K562 (cell line): ENCODE measurements at regions not wholly inside any gene's neighbourhood (a gene's known extent, or its start where the extent isn't known, plus 50 kb on each side); places are given as distances from the start of the nearest gene placed in this dataset.
A peak's percentile ranks its signal among the peaks of the same experiment; 100 is the strongest.

Source experiments
- ATAC-seq: fragments of 200-7000 bp; cut with Tn5 transposase; 3 replicates; pipeline ENCODE4 v1.9.1; 2020; ENCODE audit warnings: moderate library complexity
- BruUV-seq: library from RNA; stranded (reverse); fragments of 400-500 nt; replicated peaks from 2 replicates; lab custom pipeline; 2021; lab: Mats Ljungman, UMichigan
- CTCF ChIA-PET: fragments of 300-600 bp; formaldehyde crosslinking; extraction: SDS; loops from one replicate; lab custom pipeline; 2021; ENCODE audit warnings: low intra/inter-chr PET ratio; lab: Yijun Ruan, JAX
- POLR2A ChIA-PET: fragments of 300-600, 350-650 bp; sonication (Branson Sonifier 250); formaldehyde crosslinking; extraction: SDS; loops from one replicate; lab custom pipeline; 2021; ENCODE audit warnings: antibody characterized with exemption, inconsistent platforms; lab: Yijun Ruan, JAX
- DNase-seq, 4 experiments: peaks; one replicate each; pipeline versions ENCODE4 v3.0.0 to v3.0.0-alpha.2; 2011 to 2018; ENCODE audit warnings: low spot score in 3 of 4, mixed read lengths in 3 of 4; ENCODE audit errors: extremely low read depth in 1 of 4
- FAIRE-seq: peaks from 2 replicates; lab custom pipeline; 2011; peaks lifted over from hg19 to GRCh38; lab: Jason Lieb, UNC
- H2AFZ ChIP-seq: 2 replicates; pipeline ENCODE4 v1.6.0; 2011; ENCODE audit warnings: low read depth, low read length, control low read depth, inconsistent platforms
- H3K27ac ChIP-seq: fragments of 200-600 bp; 3 replicates; pipeline ENCODE4 v1.8.0; 2011; ENCODE audit warnings: low read depth, mild to moderate bottlenecking, control low read depth, inconsistent platforms, low read length, moderate library complexity, mixed read lengths; ENCODE audit errors: extremely low read depth
- H3K27me3 ChIP-seq, 2 experiments: fragments of 300-600 bp in 1 of 2; 2 replicates in 1 of 2; 3 replicates in 1 of 2; pipeline versions ENCODE4 v1.6.0 to v1.8.0; 2011; ENCODE audit warnings: inconsistent platforms in 2 of 2, low read length in 2 of 2, mild to moderate bottlenecking in 1 of 2, mixed read lengths in 1 of 2, moderate library complexity in 1 of 2; ENCODE audit not compliant: control insufficient read depth in 2 of 2, insufficient read depth in 2 of 2
- H3K36me3 ChIP-seq: fragments of 300-600 bp; 3 replicates; pipeline ENCODE4 v1.8.0; 2011; ENCODE audit warnings: mild to moderate bottlenecking, low read length, inconsistent platforms; ENCODE audit not compliant: control insufficient read depth, insufficient read depth
- H3K4me1 ChIP-seq, 2 experiments: fragments of 200-600 bp in 1 of 2; replicated peaks in 1 of 2; 2 replicates in 1 of 2; 3 replicates in 1 of 2; pipeline versions ENCODE4 v1.5.1 to v1.8.0; 2011; ENCODE audit warnings: inconsistent platforms in 2 of 2, low read length in 2 of 2, mild to moderate bottlenecking in 1 of 2, mixed read lengths in 1 of 2, moderate library complexity in 1 of 2; ENCODE audit not compliant: control insufficient read depth in 2 of 2, insufficient read depth in 2 of 2
- H3K4me2 ChIP-seq: 2 replicates; pipeline ENCODE4 v1.6.1; 2011; ENCODE audit warnings: low read length, control low read depth, inconsistent platforms, mixed read lengths; ENCODE audit not compliant: insufficient read depth
- H3K4me3 ChIP-seq: fragments of 200-600 bp; sonication (generic), shearing (Covaris generic); 2 replicates; pipeline ENCODE4 v1.5.1; 2016; ENCODE audit warnings: control low read depth, inconsistent platforms
- H3K79me2 ChIP-seq: fragments of 200-600 bp; 3 replicates; pipeline ENCODE4 v1.8.0; 2011; ENCODE audit warnings: low read length, inconsistent platforms; ENCODE audit not compliant: control insufficient read depth, insufficient read depth
- H3K9ac ChIP-seq, 2 experiments: 2 replicates each; pipeline versions ENCODE4 v1.6.0 to v1.6.1; 2011; ENCODE audit warnings: low read depth in 2 of 2, low read length in 2 of 2, control low read depth in 1 of 2, inconsistent platforms in 1 of 2, mild to moderate bottlenecking in 1 of 2, mixed read lengths in 1 of 2; ENCODE audit not compliant: insufficient read depth in 1 of 2
- H3K9me1 ChIP-seq: one replicate; pipeline ENCODE4 v1.6.0; 2011; ENCODE audit warnings: inconsistent platforms, mild to moderate bottlenecking, low read length, moderate library complexity; ENCODE audit not compliant: control insufficient read depth, insufficient read depth
- H3K9me3 ChIP-seq: replicated peaks from 2 replicates; pipeline ENCODE4 v1.5.1; 2011; ENCODE audit warnings: low read depth, low read length, inconsistent platforms; ENCODE audit not compliant: control insufficient read depth, insufficient read depth
- H4K20me1 ChIP-seq: replicated peaks from 2 replicates; pipeline ENCODE4 v1.6.1; 2011; ENCODE audit warnings: low read length, inconsistent platforms, mixed read lengths; ENCODE audit not compliant: control insufficient read depth, insufficient read depth
- CHD1 ChIP-seq: fragments of 200-600 bp; sonication (generic); IDR thresholded peaks from one replicate; pipeline ENCODE4 v1.6.1; 2012; ENCODE audit warnings: mild to moderate bottlenecking, moderate library complexity, low read length, inconsistent platforms
- EZH2 ChIP-seq: IDR thresholded peaks from 2 replicates; pipeline ENCODE4 v1.6.1; 2012; ENCODE audit warnings: low read depth, mild to moderate bottlenecking, inconsistent platforms, low read length, borderline replicate concordance
- SRSF3 ChIP-seq: fragments of 200-400 bp; formaldehyde crosslinking; IDR thresholded peaks from 2 replicates; pipeline ENCODE4 v1.6.1; 2016; ENCODE audit warnings: mild to moderate bottlenecking, low read length, moderate library complexity; ENCODE audit not compliant: insufficient read depth
- ZNF780A ChIP-seq: fragments of 250-450 bp; sonication (Bioruptor Pico); IDR thresholded peaks from 2 replicates; pipeline ENCODE4 v1.5.0; 2021; ENCODE audit warnings: mild to moderate bottlenecking
- WGBS: fragments of 100-300 bp; shearing (Covaris generic); methylation state at CpG from one replicate; pipeline ENCODE4 v1.1.6; 2016; ENCODE audit warnings: low coverage, mixed read lengths; ENCODE audit not compliant: insufficient coverage; ENCODE audit errors: missing lambda C conversion rate; 5-methylcytosine and 5-hydroxymethylcytosine counted together
- in situ Hi-C: fragments of 300-500 bp; cut with MboI; formaldehyde crosslinking; loops from 4 replicates; pipeline ENCODE4 v1.15.0; 2018; ENCODE audit warnings: inconsistent platforms, mixed read lengths
- intact Hi-C: fragments of 100-400 bp; cut with micrococcal nuclease; formaldehyde crosslinking; loops from 2 replicates; pipeline ENCODE4 v1.14.2; 2022
- TF ChIP-seq, protein P1 (sequence below): fragments of 450-650 bp; formaldehyde crosslinking; IDR thresholded peaks from 2 replicates; pipeline ENCODE4 v1.4.0; 2020; ENCODE audit warnings: mild to moderate bottlenecking, mixed read lengths
- TF ChIP-seq, protein P2 (sequence below): sonication (generic); formaldehyde crosslinking; IDR thresholded peaks from 2 replicates; pipeline ENCODE4 v1.8.0; 2022; ENCODE audit warnings: missing genetic modification reagents, mild to moderate bottlenecking, borderline replicate concordance

DNA sequence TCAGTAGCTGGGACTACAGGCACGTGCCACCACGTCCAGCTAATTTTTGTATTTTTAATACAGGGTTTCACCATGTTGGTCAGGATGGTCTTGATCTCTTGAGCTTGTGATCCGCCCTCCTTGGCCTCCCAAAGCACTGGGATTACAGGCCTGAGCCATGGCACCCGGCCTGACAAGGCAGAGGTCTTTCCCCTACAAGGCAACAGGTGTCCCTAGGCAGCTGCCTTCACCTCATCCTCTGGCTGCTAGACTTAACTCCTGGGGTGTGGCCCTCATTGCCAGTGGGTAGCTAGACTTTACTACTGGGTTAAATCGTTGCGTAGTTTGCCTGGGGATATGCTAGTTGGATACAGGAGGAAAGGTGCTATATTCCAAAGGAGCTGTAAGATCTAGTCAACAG, 81.4 kb downstream of the CHRD start (continued):
- TF ChIP-seq, protein P1, sequence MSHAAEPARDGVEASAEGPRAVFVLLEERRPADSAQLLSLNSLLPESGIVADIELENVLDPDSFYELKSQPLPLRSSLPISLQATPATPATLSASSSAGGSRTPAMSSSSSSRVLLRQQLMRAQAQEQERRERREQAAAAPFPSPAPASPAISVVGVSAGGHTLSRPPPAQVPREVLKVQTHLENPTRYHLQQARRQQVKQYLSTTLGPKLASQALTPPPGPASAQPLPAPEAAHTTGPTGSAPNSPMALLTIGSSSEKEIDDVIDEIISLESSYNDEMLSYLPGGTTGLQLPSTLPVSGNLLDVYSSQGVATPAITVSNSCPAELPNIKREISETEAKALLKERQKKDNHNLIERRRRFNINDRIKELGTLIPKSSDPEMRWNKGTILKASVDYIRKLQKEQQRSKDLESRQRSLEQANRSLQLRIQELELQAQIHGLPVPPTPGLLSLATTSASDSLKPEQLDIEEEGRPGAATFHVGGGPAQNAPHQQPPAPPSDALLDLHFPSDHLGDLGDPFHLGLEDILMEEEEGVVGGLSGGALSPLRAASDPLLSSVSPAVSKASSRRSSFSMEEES (CRISPR knock-in tag) = no peak

DNA sequence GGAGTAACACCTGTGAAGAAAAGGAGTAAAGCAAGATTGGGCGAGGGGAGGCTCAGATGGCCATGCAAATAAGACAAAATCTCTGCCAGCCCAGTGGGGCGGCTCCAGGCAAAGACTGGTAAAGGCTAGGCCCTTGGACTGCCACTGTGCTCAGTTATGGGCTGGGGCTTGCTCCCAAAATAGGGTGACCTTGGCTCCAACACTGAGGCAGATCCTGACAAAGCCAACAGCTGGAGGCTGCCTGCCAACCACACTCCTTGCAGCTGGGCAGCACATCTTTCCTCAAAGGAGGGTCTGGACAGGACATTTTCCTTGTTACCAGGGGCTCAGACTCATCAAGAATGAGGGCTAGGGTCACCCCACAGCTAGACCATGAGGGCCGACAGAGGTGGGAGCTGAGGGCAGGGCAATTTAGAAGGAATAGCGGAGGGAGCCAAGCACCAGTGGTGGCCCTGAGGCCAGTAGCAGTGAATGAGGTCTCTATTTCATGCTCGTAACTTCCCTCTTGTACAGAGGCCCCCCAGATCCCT, 86.1 kb downstream of the CHRD start:
- intact Hi-C loops (no loop called here), in situ Hi-C loops (loop anchor here (5.0 kb wide), 1 partner anchor 94 kb away; no protein-coding TSS in a partner anchor)
- 2% methylated on average over 5 of the region's 5 CpGs for WGBS
- ChIA-PET POLR2A (interaction anchor here (0.6 to 1.4 kb wide), 5 partner anchors 9 to 271 kb away, joined by 3 to 5 read pairs (median 4); no protein-coding TSS in a partner anchor), CTCF (no interaction called here)
- FAIRE-seq (no peak), ATAC-seq (no peak), DNase-seq (no peak)
- no peaks in the 10 kb centered on the region; a peak in 1 of 5 replicates for H3K4me1 ChIP-seq
- H3K79me2 ChIP-seq = no peaks in the 10 kb centered on the region
- no peak overlapping the region for H3K4me2 ChIP-seq
- H4K20me1 ChIP-seq = no peaks in the 10 kb centered on the region
- TF ChIP-seq EZH2 (no peak), SRSF3 (no peak), CHD1 (no peak), ZNF780A (CRISPR knock-in tag) (no peak)
- TF ChIP-seq, protein P2, sequence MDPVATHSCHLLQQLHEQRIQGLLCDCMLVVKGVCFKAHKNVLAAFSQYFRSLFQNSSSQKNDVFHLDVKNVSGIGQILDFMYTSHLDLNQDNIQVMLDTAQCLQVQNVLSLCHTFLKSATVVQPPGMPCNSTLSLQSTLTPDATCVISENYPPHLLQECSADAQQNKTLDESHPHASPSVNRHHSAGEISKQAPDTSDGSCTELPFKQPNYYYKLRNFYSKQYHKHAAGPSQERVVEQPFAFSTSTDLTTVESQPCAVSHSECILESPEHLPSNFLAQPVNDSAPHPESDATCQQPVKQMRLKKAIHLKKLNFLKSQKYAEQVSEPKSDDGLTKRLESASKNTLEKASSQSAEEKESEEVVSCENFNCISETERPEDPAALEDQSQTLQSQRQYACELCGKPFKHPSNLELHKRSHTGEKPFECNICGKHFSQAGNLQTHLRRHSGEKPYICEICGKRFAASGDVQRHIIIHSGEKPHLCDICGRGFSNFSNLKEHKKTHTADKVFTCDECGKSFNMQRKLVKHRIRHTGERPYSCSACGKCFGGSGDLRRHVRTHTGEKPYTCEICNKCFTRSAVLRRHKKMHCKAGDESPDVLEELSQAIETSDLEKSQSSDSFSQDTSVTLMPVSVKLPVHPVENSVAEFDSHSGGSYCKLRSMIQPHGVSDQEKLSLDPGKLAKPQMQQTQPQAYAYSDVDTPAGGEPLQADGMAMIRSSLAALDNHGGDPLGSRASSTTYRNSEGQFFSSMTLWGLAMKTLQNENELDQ (CRISPR knock-in tag) = no peak
- H3K9me1 ChIP-seq = no peaks in the 10 kb centered on the region
- H3K4me3 ChIP-seq = no peak overlapping the region
- H3K9me3 ChIP-seq = no peaks in the 10 kb centered on the region
- H3K9ac ChIP-seq = peak overlapping the region in 1 of 2 experiments; percentile 9; a peak in 1 of 4 replicates
- no peak overlapping the region for H3K27ac ChIP-seq
- H3K36me3 ChIP-seq = no peaks in the 10 kb centered on the region
- H3K27me3 ChIP-seq = peaks cover 6 to 48% of the 10 kb centered on the region in 2 experiments; a peak in 4 of 5 replicates
- no TSS peak for BruUV-seq
- H2AFZ ChIP-seq = no peak overlapping the region
